ENCODE measurements at regions not wholly inside any gene's neighbourhood (a gene's known extent, or its start where the extent isn't known, plus 50 kb on each side); places are given as distances from the start of the nearest gene placed in this dataset.

- intact Hi-C loops (cut with micrococcal nuclease) (no loop called here), in situ Hi-C loops (cut with MboI) (no loop called here)
- Histone ChIP-seq H3K4me2 (ENCODE audit: insufficient read depth, low read length) (no peak overlapping the region), H3K9ac (ENCODE audit: insufficient read depth in 1 of 2, low read depth in 2 of 2, low read length in 2 of 2) (no peak overlapping the region), H3K27me3 (ENCODE audit: control insufficient read depth in 2 of 2, insufficient read depth in 2 of 2, low read length in 2 of 2) (no peaks in the 10 kb centered on the region), H3K4me3 (no peak overlapping the region), H3K27ac (ENCODE audit: extremely low read depth, low read depth, low read length) (no peak overlapping the region), H4K20me1 (replicated peaks; ENCODE audit: control insufficient read depth, insufficient read depth, low read length) (no peaks in the 10 kb centered on the region), H3K79me2 (ENCODE audit: control insufficient read depth, insufficient read depth, low read length) (no peaks in the 10 kb centered on the region), H3K9me1 (ENCODE audit: control insufficient read depth, insufficient read depth, low read length) (no peaks in the 10 kb centered on the region), H3K4me1 (replicated peaks in 1 of 2; ENCODE audit: control insufficient read depth in 2 of 2, insufficient read depth in 2 of 2, low read length in 2 of 2) (no peaks in the 10 kb centered on the region), H3K36me3 (ENCODE audit: control insufficient read depth, insufficient read depth, low read length) (no peaks in the 10 kb centered on the region), H2AFZ (ENCODE audit: low read depth, low read length) (no peak overlapping the region), H3K9me3 (replicated peaks; ENCODE audit: control insufficient read depth, insufficient read depth, low read depth, low read length) (no peaks in the 10 kb centered on the region)
- DNase-seq (ENCODE audit: extremely low read depth in 1 of 4, low spot score in 3 of 4), result no peak
- BruUV-seq (replicated peaks), result no TSS peak
- POLR2A ChIA-PET, result no interaction called here
- TF ChIP-seq ZBTB5 (IDR thresholded peaks at IDR 0.05), result no peak
- TF ChIP-seq HES1 (IDR thresholded peaks at IDR 0.05; ENCODE audit: low read depth), result no peak
- no peak for TF ChIP-seq CXXC5 (CRISPR knock-in tag; IDR thresholded peaks at IDR 0.05)
- TF ChIP-seq KAT8 (IDR thresholded peaks at IDR 0.05; ENCODE audit: low read depth), result no peak
- TF ChIP-seq SRSF7 (optimal IDR thresholded peaks at IDR 0.05; ENCODE audit: low read depth, low read length), result no peak
- no peak for TF ChIP-seq HMG20B (CRISPR knock-in tag; IDR thresholded peaks at IDR 0.05)
- TF ChIP-seq ZFP91 (CRISPR knock-in tag; IDR thresholded peaks at IDR 0.05), result no peak
- TF ChIP-seq ZBTB40 (IDR thresholded peaks at IDR 0.05), result no peak
- TF ChIP-seq ZBTB40 (CRISPR knock-in tag; IDR thresholded peaks at IDR 0.05), result no peak
- no peak for TF ChIP-seq BCOR (IDR thresholded peaks at IDR 0.05)
- TF ChIP-seq TRIM28 (IDR thresholded peaks at IDR 0.05), result no peak
- ATAC-seq, result no peak
- CTCF ChIA-PET (ENCODE audit: low intra/inter-chr PET ratio), result no interaction called here
- FAIRE-seq, result no peak
Measured at GRCh38 chr21:27359141-27359540, 392.3 kb upstream of the ADAMTS5 start.
